ENCODE measurements at regions not wholly inside any gene's neighbourhood (a gene's known extent, or its start where the extent isn't known, plus 50 kb on each side); places are given as distances from the start of the nearest gene placed in this dataset.

DNA sequence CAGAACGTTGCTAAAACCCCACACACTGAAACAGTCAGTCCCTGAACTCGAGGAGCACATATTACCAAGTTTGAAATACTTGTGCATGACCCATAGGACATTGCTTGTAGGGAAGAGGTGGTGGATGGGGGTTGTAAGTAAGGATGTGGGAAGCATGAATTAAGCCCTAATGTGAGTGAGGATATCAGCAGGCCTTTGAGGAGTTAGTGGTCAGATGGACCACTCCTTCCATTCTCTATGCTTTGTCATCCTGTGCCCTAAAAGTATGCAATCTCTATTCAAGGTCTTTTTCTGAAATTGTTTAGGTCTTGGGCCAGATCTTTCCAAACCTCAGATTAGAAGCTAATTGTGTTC, 70.9 kb upstream of the SAMSN1 start:
- TF ChIP-seq EGR1 (IDR thresholded peaks at IDR 0.05; ENCODE audit: borderline replicate concordance in 1 of 2, low read depth in 2 of 2, low read length in 2 of 2), result no peak
- TF ChIP-seq, protein P1, sequence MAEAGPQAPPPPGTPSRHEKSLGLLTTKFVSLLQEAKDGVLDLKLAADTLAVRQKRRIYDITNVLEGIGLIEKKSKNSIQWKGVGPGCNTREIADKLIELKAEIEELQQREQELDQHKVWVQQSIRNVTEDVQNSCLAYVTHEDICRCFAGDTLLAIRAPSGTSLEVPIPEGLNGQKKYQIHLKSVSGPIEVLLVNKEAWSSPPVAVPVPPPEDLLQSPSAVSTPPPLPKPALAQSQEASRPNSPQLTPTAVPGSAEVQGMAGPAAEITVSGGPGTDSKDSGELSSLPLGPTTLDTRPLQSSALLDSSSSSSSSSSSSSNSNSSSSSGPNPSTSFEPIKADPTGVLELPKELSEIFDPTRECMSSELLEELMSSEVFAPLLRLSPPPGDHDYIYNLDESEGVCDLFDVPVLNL (IDR thresholded peaks at IDR 0.05; ENCODE audit: low read depth, low read length), result no peak
